Natural killer cell (primary cell): ENCODE measurements at regions not wholly inside any gene's neighbourhood (a gene's known extent, or its start where the extent isn't known, plus 50 kb on each side); places are given as distances from the start of the nearest gene placed in this dataset.
"Not testable (repeated sequence)": the region's sequence is repeated elsewhere in the genome, so short reads cannot be mapped to it uniquely, and the experiment has no call there.

ENCODE experiments used
- ATAC-seq, 3 donors: fragments of 150-1000 bp in 2 of 3; fragments of 200-7000 bp in 1 of 3; cut with Tn5 transposase; 1 replicate in 1 of 3; 2 replicates in 2 of 3; pipeline ENCODE4 v1.10.0; 2021; ENCODE audit warnings: mild to moderate bottlenecking in 2 of 3, moderate library complexity in 2 of 3
- DNase-seq, 2 donors: peaks; one replicate each; pipeline versions ENCODE4 v3.0.0 to v3.0.0-alpha.2; 2013 to 2021; ENCODE audit warnings: mixed read lengths in 1 of 2
- H3K27ac ChIP-seq: one replicate; pipeline ENCODE4 v1.5.1; 2013; ENCODE audit warnings: mild to moderate bottlenecking, low read length
- H3K27me3 ChIP-seq: one replicate; pipeline ENCODE4 v1.6.1; 2013; ENCODE audit warnings: low read length; ENCODE audit not compliant: control insufficient read depth, insufficient read depth
- H3K36me3 ChIP-seq: one replicate; pipeline ENCODE4 v1.6.1; 2013; ENCODE audit warnings: low read length; ENCODE audit not compliant: control insufficient read depth, insufficient read depth
- H3K4me1 ChIP-seq: one replicate; pipeline ENCODE4 v1.6.1; 2013; ENCODE audit warnings: low read length; ENCODE audit not compliant: control insufficient read depth, insufficient read depth
- H3K4me3 ChIP-seq: one replicate; pipeline ENCODE4 v1.5.1; 2013; ENCODE audit warnings: low read length
- H3K9me3 ChIP-seq: one replicate; pipeline ENCODE4 v1.6.1; 2013; ENCODE audit warnings: low read length; ENCODE audit not compliant: control insufficient read depth, insufficient read depth
- H3K27ac Mint-ChIP-seq, 2 donors: one replicate each; pipeline ENCODE4 v1.8.0; 2022; ENCODE audit warnings: mild to moderate bottlenecking in 2 of 2, mixed read lengths in 2 of 2, moderate library complexity in 1 of 2
- H3K27me3 Mint-ChIP-seq, 2 donors: one replicate each; pipeline ENCODE4 v1.8.0; 2022; ENCODE audit warnings: low read depth in 2 of 2, mixed read lengths in 2 of 2
- H3K36me3 Mint-ChIP-seq: one replicate; pipeline ENCODE4 v1.8.0; 2022; ENCODE audit warnings: mixed read lengths
- H3K4me1 Mint-ChIP-seq, 2 donors: one replicate each; pipeline ENCODE4 v1.8.0; 2022; ENCODE audit warnings: mixed read lengths in 2 of 2
- H3K4me3 Mint-ChIP-seq: one replicate; pipeline ENCODE4 v1.8.0; 2022; ENCODE audit warnings: mild to moderate bottlenecking, moderate library complexity, mixed read lengths
- H3K9me3 Mint-ChIP-seq, 2 donors: one replicate each; pipeline ENCODE4 v1.8.0; 2022; ENCODE audit warnings: mixed read lengths in 2 of 2
- CTCF ChIP-seq: fragments of 200-600 bp; IDR thresholded peaks from one replicate; pipeline ENCODE4 v1.8.0; 2022; ENCODE audit warnings: antibody characterized with exemption
- WGBS: methylation state at CpG from one replicate; pipeline ENCODE4 v1.1.7; 2013; ENCODE audit warnings: missing lambda C conversion rate; ENCODE audit not compliant: insufficient coverage; 5-methylcytosine and 5-hydroxymethylcytosine counted together
- intact Hi-C: fragments of 100-400 bp; cut with micrococcal nuclease; formaldehyde crosslinking; loops from one replicate; pipeline ENCODE4 v1.14.2; 2022

DNA sequence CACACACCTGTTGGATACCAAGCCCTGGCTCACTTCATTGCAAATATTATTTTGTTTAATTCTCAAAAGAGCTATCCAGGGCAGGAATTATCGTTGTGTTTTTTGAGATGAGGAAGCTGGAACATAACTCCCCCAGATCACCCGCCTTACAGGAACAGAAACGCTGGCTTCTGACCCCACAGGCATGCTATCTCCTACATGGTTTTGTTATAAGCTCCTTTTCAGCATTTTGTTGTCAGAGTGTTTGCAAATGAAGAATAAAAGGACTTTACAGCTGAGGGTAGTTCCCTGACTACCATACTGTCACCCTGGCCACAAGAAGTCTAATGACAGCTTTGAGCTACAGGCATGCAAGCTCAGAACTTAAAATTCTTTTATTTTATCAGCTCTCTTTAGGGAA is 62.0 kb upstream of the MRPS9 start:
- Histone ChIP-seq H3K27me3 (no peaks in the 10 kb centered on the region), H3K4me3 (no peak overlapping the region), H3K27ac (no peak overlapping the region), H3K36me3 (no peaks in the 10 kb centered on the region), H3K4me1 (peaks cover 11% of the 10 kb centered on the region), H3K9me3 (no peaks in the 10 kb centered on the region)
- no peak for DNase-seq
- intact Hi-C loops, result no loop called here
- H3K4me1 Mint-ChIP-seq, result peaks cover 22 to 28% of the 10 kb centered on the region in 2 donors
- TF ChIP-seq CTCF, result no peak
- H3K36me3 Mint-ChIP-seq, result no peaks in the 10 kb centered on the region
- no peak overlapping the region for H3K4me3 Mint-ChIP-seq
- peak overlapping the region in 1 of 2 donors; percentile 63 for H3K27ac Mint-ChIP-seq
- no peak for ATAC-seq
- H3K9me3 Mint-ChIP-seq, result peaks cover 0 to 2% of the 10 kb centered on the region in 2 donors
- 86% methylated on average over 2 of the region's 3 CpGs for WGBS
- H3K27me3 Mint-ChIP-seq, result peaks cover 0 to 7% of the 10 kb centered on the region in 2 donors

GRCh38 chr2:104976603-104977120 is 61.2 kb upstream of the MRPS9 start:
- H3K4me1 ChIP-seq, result peaks cover 11% of the 10 kb centered on the region
- DNase-seq, result peak in 1 of 2 donors; percentile 39
- H3K9me3 ChIP-seq, result no peaks in the 10 kb centered on the region
- peaks cover 22 to 28% of the 10 kb centered on the region in 2 donors for H3K4me1 Mint-ChIP-seq
- H3K36me3 Mint-ChIP-seq, result no peaks in the 10 kb centered on the region
- ATAC-seq, result peak; percentile 38 to 73 (median 53)
- H3K4me3 Mint-ChIP-seq, result peak overlapping the region; percentile 43
- no peaks in the 10 kb centered on the region for H3K27me3 ChIP-seq
- peak overlapping the region; percentile 6 to 63 for H3K27ac Mint-ChIP-seq
- intact Hi-C loops, result no loop called here
- H3K4me3 ChIP-seq, result no peak overlapping the region
- H3K9me3 Mint-ChIP-seq, result peaks cover 0 to 2% of the 10 kb centered on the region in 2 donors
- 22% methylated on average over 4 of the region's 4 CpGs for WGBS
- peaks cover 0 to 7% of the 10 kb centered on the region in 2 donors for H3K27me3 Mint-ChIP-seq
- H3K36me3 ChIP-seq, result no peaks in the 10 kb centered on the region
- no peak for TF ChIP-seq CTCF
- no peak overlapping the region for H3K27ac ChIP-seq

DNA sequence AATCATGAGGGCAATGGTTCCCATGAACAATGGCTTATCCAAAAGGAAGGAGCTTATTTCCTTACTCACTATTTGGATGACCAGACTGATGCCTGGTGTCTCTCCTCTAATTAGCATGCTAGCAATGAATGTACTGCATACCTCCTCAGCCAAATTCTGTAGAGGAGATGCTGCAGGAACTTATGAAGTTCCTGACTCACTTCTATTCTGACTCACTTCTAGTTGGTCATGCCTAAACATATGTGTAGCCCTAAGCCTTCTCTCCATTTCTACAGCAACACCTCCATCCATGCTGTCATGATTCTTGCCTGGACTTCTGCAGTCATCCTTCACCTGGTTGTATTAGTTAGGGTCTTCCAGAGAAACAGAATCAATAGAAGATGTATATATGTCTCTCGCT is 59.9 kb upstream of the MRPS9 start:
- Histone ChIP-seq H3K27me3 (no peaks in the 10 kb centered on the region), H3K36me3 (no peaks in the 10 kb centered on the region), H3K4me3 (no peak overlapping the region), H3K27ac (no peak overlapping the region), H3K9me3 (no peaks in the 10 kb centered on the region), H3K4me1 (peaks cover 11% of the 10 kb centered on the region)
- no CpG with 5 or more reads among the region's 1 CpG for WGBS
- H3K27ac Mint-ChIP-seq, result no peak overlapping the region
- no peaks in the 10 kb centered on the region for H3K36me3 Mint-ChIP-seq
- no peak for DNase-seq
- no peak for TF ChIP-seq CTCF
- H3K27me3 Mint-ChIP-seq, result peaks cover 0 to 7% of the 10 kb centered on the region in 2 donors
- peaks cover 22 to 28% of the 10 kb centered on the region in 2 donors for H3K4me1 Mint-ChIP-seq
- no peak for ATAC-seq
- intact Hi-C loops, result no loop called here
- H3K9me3 Mint-ChIP-seq, result peaks cover 0 to 2% of the 10 kb centered on the region in 2 donors
- no peak overlapping the region for H3K4me3 Mint-ChIP-seq

GRCh38 chr2:104979786-104980185 is 58.1 kb upstream of the MRPS9 start:
- intact Hi-C loops, result not testable (repeated sequence)

More at GRCh38 chr2:104979786-104980185, 58.1 kb upstream of the MRPS9 start:
- H3K4me3 ChIP-seq, ATAC-seq, H3K9me3 ChIP-seq, DNase-seq, H3K27me3 ChIP-seq, H3K36me3 ChIP-seq, H3K27ac Mint-ChIP-seq, H3K27ac ChIP-seq, H3K9me3 Mint-ChIP-seq, H3K4me3 Mint-ChIP-seq, H3K27me3 Mint-ChIP-seq, H3K36me3 Mint-ChIP-seq: not testable (repeated sequence)
- peaks cover 11% of the 10 kb centered on the region for H3K4me1 ChIP-seq
- H3K4me1 Mint-ChIP-seq, result peaks cover 22 to 28% of the 10 kb centered on the region in 2 donors
- WGBS, result 90% methylated on average over 6 of the region's 6 CpGs
